NT2/D1 (cell line): ENCODE measurements at regions not wholly inside any gene's neighbourhood (a gene's known extent, or its start where the extent isn't known, plus 50 kb on each side); places are given as distances from the start of the nearest gene placed in this dataset.

ENCODE experiments used
- SUZ12 ChIP-seq: IDR thresholded peaks from 2 replicates; pipeline ENCODE4 v1.6.1; 2011; ENCODE audit not compliant: insufficient read length, insufficient read depth; ENCODE audit errors: extremely low read depth
- YY1 ChIP-seq: IDR thresholded peaks from 2 replicates; pipeline ENCODE4 v1.6.1; 2011; ENCODE audit not compliant: insufficient read length, insufficient read depth
- ZNF274 ChIP-seq: IDR thresholded peaks from 2 replicates; pipeline ENCODE4 v1.6.1; 2011; ENCODE audit warnings: mild to moderate bottlenecking, low read depth, low read length

- TF ChIP-seq YY1 (no peak), SUZ12 (no peak), ZNF274 (no peak)
Measured at GRCh38 chr7:120168066-120168465, 104.9 kb upstream of the KCND2 start.
